ENCODE measurements at regions not wholly inside any gene's neighbourhood (a gene's known extent, or its start where the extent isn't known, plus 50 kb on each side); places are given as distances from the start of the nearest gene placed in this dataset.
"Not testable (repeated sequence)": the region's sequence is repeated elsewhere in the genome, so short reads cannot be mapped to it uniquely, and the experiment has no call there.

DNA sequence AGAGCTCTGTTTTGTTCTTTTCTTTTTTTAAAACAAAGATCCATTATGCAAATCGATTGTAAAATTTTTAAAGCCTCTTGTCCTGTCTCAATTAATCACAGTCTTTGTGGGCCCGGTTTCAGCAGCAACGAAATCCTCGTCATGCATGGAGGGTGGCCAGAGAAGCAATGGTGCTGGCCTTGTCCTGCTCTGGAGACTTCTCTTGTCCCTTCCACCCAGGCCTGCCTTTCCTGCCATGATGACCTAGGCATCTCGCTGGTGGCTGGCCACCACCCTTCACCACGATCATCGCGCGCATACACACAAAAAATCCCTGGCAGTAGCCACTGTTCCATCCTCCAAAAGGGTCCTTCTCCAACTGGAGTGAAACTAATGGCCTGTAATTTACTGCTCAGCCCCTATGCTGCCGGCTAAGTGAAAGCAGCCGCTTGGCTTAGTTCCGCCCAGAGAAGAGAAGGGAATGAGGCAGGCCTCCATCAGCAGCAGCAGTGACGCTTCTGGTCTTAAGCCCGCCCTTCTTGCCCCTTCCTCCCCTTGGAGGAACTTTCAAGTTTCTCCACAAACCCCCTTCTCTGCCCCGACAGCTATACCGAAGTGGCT, 309.5 kb downstream of the NPHP4 start:
- no peak for DNase-seq

DNA sequence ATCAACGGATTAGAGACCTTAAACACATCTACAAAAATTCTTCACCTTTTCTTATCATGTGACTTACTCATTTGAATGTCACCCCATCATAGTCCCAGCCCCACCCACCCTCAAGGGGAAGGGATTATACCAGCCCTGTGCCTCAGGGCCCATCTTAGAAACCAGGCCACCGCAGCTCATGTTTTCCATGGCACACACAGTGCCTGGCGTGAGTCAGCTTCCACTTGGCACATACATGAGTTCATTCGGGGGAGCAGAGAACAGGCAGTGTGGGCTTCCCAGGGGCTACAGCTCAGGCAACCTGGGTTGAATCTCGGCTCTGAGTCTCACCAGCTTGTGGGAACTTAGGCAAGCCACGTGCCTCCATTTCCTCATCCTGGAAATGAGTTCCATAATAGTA, 310.6 kb downstream of the NPHP4 start:
- DNase-seq = no peak

- no peak for DNase-seq
Observed at GRCh38 chr1:5680600-5680999, 311.6 kb downstream of the NPHP4 start.

- no peak for DNase-seq
Observed at GRCh38 chr1:5678759-5679158, 313.5 kb downstream of the NPHP4 start.

- DNase-seq = not testable (repeated sequence)
Observed at GRCh38 chr1:5672355-5672754, 319.9 kb downstream of the NPHP4 start.

DNA sequence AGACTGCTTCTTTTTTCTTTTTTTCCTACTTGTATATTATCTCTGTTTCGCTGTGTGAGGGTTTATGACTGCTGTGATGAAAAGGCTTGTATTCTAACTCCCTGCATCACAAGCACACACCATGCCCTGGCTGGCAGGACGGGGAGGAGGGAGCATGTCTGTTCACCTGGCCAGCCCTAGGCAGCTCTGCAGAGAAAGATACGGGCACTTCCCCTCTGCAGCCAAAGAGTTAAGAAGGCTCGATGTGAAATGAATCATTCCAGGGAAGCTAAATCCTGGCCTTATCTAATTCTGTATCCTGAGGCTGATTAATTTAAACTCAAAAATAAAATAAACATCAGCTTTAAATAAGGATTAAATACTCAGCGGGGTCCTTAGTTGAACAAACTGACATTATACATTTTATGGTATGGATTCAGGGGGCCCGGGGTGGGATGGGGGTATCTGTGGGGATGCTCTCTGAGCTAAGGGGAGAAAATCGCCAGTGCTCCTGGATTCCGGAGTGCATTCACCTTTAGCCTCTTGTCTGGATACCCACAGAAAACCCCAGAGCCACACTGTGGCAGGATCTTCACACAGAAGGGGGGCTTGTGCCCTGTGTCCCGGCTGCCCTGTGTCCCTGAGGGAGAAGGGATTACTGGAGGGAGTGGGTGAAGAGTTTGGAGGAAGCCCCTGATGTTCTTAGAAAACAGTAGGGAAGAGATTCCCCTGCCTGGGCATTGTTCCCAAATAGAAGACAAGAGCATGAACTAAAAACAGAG, 321.5 kb downstream of the NPHP4 start:
- no peak for DNase-seq

- no peak for DNase-seq
Observed at GRCh38 chr1:5667513-5668325, 324.5 kb downstream of the NPHP4 start.

DNA sequence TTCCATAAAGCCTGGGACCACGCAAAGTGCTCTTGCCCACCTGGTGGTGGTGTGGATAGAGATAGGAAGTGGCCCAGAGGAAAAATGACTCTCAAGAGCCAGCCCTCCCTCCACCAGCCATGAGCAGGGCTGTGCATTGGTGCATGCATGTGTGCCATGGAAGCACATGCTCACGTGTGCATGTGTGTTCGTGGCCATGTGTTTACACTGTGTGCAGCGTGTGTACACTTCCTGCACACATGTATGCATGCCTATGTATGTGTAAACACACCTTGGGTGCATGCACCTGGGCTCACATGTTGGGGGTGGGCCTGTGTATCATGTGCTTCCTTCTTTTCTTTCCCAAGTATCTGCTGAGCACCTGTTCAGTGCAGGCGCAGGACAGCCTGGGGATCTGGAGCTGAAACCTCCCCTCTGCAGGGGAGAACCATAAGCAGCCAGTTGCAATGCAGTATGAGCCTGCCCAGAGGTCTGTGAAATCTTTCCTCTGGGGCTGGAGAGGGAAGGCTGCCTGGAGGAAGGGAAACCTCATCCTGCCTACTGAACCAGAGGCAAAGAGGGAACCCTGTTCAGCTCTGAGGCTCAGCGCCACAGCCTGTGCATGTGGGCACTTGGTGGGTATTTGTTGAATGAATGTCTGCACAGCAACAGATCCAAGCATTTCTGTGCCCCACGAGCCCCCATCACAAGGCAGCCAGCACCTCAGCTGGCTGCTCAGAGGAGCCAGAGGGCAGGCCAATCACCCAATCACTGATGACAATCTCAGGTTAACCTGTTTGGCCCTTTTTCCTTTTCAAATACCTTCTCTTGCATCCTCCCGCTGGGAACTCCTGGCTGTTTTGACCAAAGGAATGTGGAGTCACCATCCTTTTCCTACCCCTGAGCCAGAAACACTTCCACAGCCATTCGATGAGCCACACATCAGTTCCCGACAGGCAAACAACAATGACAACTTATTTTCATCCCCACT, 327.0 kb downstream of the NPHP4 start:
- DNase-seq = no peak

DNA sequence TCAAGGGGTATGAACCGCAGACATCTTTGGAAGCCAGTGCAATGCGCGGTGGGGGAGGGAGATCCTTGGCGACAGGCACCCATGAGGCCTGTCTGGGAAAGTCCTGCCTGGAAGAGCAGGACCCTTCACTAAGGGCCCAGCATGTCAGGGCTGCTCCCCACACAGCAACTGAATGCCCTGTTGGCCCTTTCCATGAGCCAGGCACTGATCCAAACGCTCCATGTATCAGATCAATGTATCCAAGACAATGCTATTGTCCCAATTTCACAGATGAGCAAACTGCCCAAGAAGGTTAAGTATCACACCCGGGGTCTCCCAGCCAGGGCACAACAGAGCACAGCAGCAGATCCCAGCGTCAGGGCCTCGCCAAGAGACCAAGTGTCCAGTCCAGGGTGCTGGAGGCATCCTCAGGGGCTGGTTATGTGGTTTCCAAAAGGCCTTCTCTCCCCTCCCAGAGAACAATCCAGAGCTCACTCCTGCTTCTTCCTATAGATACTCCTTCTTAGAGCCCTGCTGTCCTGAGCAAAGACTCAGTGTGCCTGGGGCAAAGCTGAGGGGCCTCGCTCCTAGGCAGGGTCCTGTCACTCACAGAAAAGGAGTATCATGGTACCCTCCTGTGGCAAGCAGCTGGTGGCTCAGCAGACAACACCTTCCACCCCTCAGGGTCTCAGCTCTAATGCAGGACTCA, 328.0 kb downstream of the NPHP4 start:
- DNase-seq = no peak

DNA sequence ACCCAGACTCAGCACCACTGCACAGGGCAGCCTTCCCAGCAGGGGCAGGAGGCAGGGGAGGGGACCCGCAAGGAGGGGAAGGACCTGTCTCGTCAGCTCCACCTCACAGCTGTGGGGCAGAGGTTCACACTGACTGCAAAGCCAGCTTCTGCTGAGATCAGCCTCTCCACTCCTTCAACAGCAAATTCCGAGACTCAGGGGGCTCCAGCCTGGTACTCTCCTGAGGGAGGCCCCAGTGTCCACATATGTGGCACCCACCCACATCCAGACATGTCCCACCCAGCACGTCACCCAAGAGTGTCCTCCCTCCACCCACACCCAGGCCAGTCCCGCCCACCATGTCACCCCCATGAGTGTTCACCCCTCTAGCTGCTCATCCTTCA, 329.5 kb downstream of the NPHP4 start:
- no peak for DNase-seq

- DNase-seq = no peak
Observed at GRCh38 chr1:5662086-5662743, 330.0 kb downstream of the NPHP4 start.

DNA sequence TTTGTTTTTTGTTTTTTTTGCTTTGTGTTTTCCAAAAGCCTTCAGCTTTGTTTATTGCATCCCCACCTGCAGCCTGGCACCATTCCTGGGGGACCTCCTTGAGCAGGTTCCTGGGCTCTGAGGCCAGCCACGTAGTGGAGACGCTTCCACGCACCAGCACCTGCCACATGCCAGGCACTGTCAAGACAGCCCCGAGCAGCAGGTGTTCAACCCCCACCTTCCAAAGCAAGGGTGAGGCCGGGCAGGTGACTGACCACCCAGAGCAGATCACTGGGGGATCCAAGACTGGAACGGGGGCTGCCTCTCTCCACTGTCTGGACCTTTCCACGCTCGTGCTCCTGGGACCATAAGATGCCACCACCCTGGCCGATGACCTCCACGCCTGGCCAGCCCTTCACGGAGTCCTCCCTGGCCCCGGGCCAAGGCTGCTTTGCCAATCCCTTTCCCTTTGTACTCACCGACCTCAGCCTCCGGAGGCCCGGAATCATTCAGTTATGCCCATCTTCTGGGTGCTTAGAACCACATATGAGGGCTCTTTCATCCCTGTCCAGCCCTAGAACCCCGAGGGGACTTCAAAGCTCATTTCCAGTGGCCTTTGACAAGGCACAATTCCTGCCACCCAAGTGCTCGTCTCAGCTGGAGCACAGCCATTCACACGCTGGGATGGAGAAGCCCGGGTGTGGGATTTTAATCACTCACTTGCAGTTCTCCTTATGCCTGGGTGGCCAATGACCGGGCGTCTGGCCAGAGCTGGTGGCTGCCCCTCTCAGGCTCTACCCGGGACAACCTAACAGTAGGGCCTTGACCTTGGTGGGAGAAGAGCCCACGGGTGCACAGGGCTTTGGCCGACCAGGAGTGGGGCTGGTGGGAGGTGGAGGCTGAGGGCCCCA, 330.8 kb downstream of the NPHP4 start:
- DNase-seq = no peak

DNA sequence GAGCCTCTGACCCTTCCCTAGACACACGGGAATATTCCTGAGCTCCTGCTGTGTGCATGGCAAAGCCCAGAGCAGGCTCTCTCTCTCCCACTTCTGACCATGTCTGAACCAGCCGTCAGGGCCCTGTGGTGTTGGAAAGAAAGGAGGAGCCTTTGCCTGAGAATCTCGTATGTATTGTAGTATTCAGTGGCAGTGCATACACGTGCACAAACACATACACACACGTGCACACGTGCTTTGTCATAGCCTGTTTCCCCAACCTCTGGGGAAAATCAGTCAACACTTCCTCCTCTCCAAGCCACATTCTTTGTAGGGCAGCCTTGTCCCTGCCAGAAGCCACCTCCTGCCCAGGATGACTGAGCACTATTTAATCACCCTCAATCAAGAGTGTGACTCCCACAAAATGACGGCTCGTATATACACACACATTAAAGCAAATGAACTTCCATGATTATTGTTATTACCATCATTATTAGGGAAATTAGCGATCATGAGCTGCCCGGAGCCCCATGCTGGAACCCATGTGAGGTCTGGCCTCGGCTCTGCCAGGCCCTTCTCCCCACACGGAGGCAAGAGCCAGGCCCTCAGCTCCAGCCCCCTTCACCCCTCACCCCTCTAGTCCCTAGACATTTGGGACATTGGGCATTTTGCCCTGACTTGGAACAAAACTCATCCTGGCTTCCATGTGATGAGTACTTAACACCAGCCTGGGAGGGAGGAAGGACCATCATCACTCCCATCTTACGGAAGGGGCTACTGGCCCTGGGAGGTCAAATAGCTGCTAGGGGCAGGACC, 331.9 kb downstream of the NPHP4 start:
- DNase-seq = no peak

- no peak for DNase-seq
Observed at GRCh38 chr1:5659606-5660005, 332.6 kb downstream of the NPHP4 start.

- DNase-seq = no peak
Observed at GRCh38 chr1:5658340-5659316, 333.6 kb downstream of the NPHP4 start.

- no peak for DNase-seq
Observed at GRCh38 chr1:5651964-5652821, 340.0 kb downstream of the NPHP4 start.

DNA sequence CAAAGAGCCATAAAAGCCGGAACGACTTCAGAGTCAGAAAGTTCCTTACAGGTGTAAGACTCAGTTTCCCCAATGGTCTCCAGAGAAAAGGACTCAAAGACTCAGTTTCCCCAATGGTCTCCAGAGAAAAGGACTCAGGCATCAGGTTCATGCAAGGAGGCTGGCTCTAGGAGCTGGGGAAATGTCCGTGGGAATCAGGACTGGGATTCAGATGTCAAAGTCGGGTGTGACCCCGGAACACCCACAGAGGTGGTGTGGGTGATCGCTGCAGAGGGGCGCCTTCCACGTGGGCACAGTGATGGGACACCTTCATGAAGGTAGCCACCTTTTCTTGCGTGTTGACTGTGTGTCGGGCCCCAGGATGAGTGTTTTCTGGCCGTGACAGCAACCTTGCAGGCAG, 340.8 kb downstream of the NPHP4 start:
- DNase-seq = no peak

Measured in CD4-positive, alpha-beta T cell treated with Interferon gamma for 1 hour (primary cell).